ENCODE measurements at regions not wholly inside any gene's neighbourhood (a gene's known extent, or its start where the extent isn't known, plus 50 kb on each side); places are given as distances from the start of the nearest gene placed in this dataset.
"Not testable (repeated sequence)": the region's sequence is repeated elsewhere in the genome, so short reads cannot be mapped to it uniquely, and the experiment has no call there.

DNA sequence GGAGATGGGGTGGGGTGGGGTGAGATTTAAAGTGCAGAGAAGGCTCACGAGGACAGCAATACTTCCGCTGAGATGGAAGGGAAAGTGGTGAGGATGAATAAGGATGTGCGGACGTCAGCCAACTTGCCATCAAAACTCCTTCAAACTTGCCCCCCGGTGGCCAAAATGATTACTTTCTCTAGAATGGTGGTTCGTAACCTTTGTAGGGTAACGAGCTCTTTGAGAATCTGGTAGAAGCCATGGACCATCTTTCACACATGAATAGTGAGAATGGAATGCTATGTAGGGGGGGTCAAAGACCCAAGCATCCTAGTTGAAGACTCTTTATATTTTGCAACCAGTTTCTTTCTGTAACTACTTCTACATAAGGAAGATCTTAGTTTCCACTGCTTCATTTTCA lies 245.9 kb upstream of the DDHD1 start:
- H3K9me3 ChIP-seq: no peaks in the 10 kb centered on the region
- no peak overlapping the region for H3K4me3 ChIP-seq (replicated peaks in 1 of 3)
- intact Hi-C loops (cut with DNase I): no loop called here
- H3K36me3 ChIP-seq: no peaks in the 10 kb centered on the region
- no peaks in the 10 kb centered on the region for H3K4me1 ChIP-seq
- TF ChIP-seq, protein P1, sequence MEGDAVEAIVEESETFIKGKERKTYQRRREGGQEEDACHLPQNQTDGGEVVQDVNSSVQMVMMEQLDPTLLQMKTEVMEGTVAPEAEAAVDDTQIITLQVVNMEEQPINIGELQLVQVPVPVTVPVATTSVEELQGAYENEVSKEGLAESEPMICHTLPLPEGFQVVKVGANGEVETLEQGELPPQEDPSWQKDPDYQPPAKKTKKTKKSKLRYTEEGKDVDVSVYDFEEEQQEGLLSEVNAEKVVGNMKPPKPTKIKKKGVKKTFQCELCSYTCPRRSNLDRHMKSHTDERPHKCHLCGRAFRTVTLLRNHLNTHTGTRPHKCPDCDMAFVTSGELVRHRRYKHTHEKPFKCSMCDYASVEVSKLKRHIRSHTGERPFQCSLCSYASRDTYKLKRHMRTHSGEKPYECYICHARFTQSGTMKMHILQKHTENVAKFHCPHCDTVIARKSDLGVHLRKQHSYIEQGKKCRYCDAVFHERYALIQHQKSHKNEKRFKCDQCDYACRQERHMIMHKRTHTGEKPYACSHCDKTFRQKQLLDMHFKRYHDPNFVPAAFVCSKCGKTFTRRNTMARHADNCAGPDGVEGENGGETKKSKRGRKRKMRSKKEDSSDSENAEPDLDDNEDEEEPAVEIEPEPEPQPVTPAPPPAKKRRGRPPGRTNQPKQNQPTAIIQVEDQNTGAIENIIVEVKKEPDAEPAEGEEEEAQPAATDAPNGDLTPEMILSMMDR (IDR thresholded peaks at IDR 0.05): peak in 2 of 6 experiments; percentile 4 to 9
- no peak for TF ChIP-seq POLR2A (IDR thresholded peaks at IDR 0.05)
- no peaks in the 10 kb centered on the region for H3K27me3 ChIP-seq
- H3K27ac ChIP-seq: no peak overlapping the region
- no peak for DNase-seq
- WGBS, 2 donors: 77 to 83% methylated on average over 7 of the region's 7 CpGs

DNA sequence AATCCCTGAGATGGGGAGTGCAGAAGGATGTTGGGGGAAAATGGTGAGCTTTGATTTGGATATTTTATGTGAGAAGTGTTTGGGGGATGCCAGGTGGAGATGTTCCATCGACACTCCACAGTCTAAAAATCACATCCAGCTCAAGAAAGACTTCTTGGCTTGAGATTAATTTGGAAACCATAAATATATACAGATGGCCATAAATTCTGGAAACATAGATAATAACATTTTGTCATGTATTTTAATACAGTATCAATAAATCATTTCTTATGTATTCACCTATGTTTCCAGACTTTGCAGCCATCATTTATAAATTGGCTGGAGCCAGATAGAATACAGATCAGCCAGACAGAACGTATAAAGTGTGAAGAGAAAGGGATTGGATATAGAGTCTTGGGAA lies 245.5 kb upstream of the DDHD1 start:
- Histone ChIP-seq H3K4me3 (replicated peaks in 1 of 3) (no peak overlapping the region), H3K4me1 (no peaks in the 10 kb centered on the region), H3K27ac (no peak overlapping the region), H3K27me3 (no peaks in the 10 kb centered on the region), H3K9me3 (no peaks in the 10 kb centered on the region), H3K36me3 (no peaks in the 10 kb centered on the region)
- intact Hi-C loops (cut with DNase I): no loop called here
- 84 to 88% methylated on average over 2 of the region's 2 CpGs for WGBS, 2 donors
- TF ChIP-seq, protein P1 (IDR thresholded peaks at IDR 0.05): no peak
- no peak for TF ChIP-seq POLR2A (IDR thresholded peaks at IDR 0.05)
- DNase-seq: no peak

DNA sequence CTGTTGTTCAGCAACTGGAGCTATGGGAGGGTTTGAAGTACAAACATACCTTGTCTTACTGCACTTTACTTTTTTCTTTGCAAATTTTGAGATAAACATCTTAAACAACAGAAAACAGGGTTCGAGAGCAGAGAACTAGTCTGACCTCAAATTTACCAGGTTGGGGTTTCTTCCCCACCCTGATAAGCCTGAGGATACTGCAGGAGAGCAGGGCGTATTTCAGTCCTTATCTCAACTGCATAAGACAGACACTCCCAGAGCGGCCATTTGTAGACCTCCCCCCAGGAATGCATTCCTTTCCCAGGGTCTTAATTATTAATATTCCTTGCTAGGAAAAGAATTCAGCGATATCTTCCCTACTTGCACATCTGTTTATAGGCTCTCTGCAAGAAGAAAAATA lies 242.1 kb upstream of the DDHD1 start:
- not testable (repeated sequence) for H3K36me3 ChIP-seq

DNA sequence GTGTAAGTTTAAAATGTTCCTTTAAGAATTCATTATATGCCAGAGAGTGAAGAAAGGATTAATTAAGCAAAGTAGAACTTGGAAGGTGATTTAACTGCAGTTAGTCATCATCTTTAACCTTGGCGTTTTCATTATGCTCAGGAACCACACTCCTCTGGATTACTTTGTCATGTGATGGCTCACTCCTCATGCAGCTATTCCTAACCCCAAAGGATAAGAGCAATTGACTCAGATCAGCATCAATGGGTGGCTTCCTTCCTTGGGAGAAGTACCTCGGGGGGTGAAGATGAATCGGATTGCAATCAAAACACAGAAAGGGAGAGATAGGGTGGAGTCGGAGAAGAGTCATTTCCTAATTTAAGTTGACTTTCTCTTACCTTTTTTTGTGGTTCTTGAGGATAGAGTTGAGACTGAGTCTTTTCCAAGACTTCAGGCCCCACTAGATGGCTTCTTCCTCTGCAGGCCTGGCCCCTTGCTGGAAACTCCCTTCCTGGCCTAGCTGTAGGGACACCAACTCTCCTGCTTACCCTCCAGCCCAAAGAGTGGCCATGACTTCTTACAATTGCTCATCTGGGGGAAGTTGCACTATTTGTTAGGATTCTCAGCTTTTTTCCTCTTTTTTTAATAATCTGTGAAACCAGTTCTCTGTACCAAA lies 238.6 kb upstream of the DDHD1 start:
- DNase-seq: no peak
- H3K36me3 ChIP-seq: no peaks in the 10 kb centered on the region
- no peak for TF ChIP-seq POLR2A (IDR thresholded peaks at IDR 0.05)
- TF ChIP-seq, protein P1 (IDR thresholded peaks at IDR 0.05): no peak
- H3K4me1 ChIP-seq: no peaks in the 10 kb centered on the region
- no peak overlapping the region for H3K27ac ChIP-seq
- no peak overlapping the region for H3K4me3 ChIP-seq (replicated peaks in 1 of 3)
- WGBS, 2 donors: 85 to 86% methylated on average over 4 of the region's 4 CpGs
- H3K27me3 ChIP-seq: no peaks in the 10 kb centered on the region
- H3K9me3 ChIP-seq: no peaks in the 10 kb centered on the region
- intact Hi-C loops (cut with DNase I): no loop called here

More for the DNA sequence above, 242.1 kb upstream of the DDHD1 start:
- WGBS, 2 donors: 91 to 93% methylated on average over 4 of the region's 4 CpGs
- H3K27me3 ChIP-seq; H3K4me3 ChIP-seq (replicated peaks in 1 of 3); H3K9me3 ChIP-seq; DNase-seq; intact Hi-C loops (cut with DNase I); H3K27ac ChIP-seq; H3K4me1 ChIP-seq: not testable (repeated sequence)

DNA sequence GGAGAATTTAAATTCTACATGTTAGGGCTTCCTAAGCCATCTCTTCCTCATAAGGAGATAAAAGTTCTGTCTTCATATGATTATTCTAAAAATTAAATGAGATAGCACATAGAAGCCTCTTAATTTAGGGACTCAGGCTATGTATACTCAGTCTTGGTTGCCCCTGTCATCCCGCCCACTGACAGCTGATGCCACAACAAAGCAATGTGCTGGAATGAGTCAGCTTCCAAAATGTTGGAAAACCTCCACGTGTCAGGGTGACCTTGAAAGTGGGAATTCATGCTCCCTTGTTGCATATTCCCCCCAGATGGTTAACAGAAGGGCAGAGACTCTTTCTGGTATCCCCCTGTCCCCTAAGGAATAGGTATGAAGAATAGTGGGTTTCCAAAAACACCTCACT lies 238.0 kb upstream of the DDHD1 start:
- H3K27me3 ChIP-seq: no peaks in the 10 kb centered on the region
- TF ChIP-seq, protein P1 (IDR thresholded peaks at IDR 0.05): no peak
- TF ChIP-seq POLR2A (IDR thresholded peaks at IDR 0.05): no peak
- WGBS, 2 donors: 91 to 92% methylated on average over 2 of the region's 2 CpGs
- H3K9me3 ChIP-seq: no peaks in the 10 kb centered on the region
- intact Hi-C loops (cut with DNase I): no loop called here
- DNase-seq: no peak
- H3K36me3 ChIP-seq: no peaks in the 10 kb centered on the region
- H3K4me3 ChIP-seq (replicated peaks in 1 of 3): no peak overlapping the region
- no peaks in the 10 kb centered on the region for H3K4me1 ChIP-seq
- H3K27ac ChIP-seq: no peak overlapping the region

All from thyroid gland (tissue), 4 donors.